GM12891 (cell line): ENCODE measurements at regions not wholly inside any gene's neighbourhood (a gene's known extent, or its start where the extent isn't known, plus 50 kb on each side); places are given as distances from the start of the nearest gene placed in this dataset.

Experiments
- POLR2A ChIP-seq: IDR thresholded peaks from 2 replicates; pipeline ENCODE4 v1.6.1; 2011; ENCODE audit warnings: low read depth, low read length, control low read depth
- POLR2AphosphoS5 ChIP-seq: IDR thresholded peaks from 2 replicates; pipeline ENCODE4 v1.6.1; 2011; ENCODE audit warnings: low read depth, low read length, control low read depth
- POU2F2 ChIP-seq: IDR thresholded peaks from 2 replicates; pipeline ENCODE4 v1.6.1; 2011; ENCODE audit warnings: low read depth, mild to moderate bottlenecking, control low read depth, low read length, moderate library complexity
- SPI1 ChIP-seq: IDR thresholded peaks from 2 replicates; pipeline ENCODE4 v1.6.1; 2011; ENCODE audit warnings: low read depth, low read length, control low read depth
- TAF1 ChIP-seq: IDR thresholded peaks from 2 replicates; pipeline ENCODE4 v1.6.1; 2011; ENCODE audit warnings: low read depth, low read length, control low read depth

GRCh38 chr5:145180371-145180770, 654.8 kb downstream of the PRELID2 start:
- TF ChIP-seq POLR2AphosphoS5: no peak
- TF ChIP-seq POLR2A: no peak
- TF ChIP-seq SPI1: no peak
- TF ChIP-seq POU2F2: no peak
- no peak for TF ChIP-seq TAF1
